ENCODE measurements at regions not wholly inside any gene's neighbourhood (a gene's known extent, or its start where the extent isn't known, plus 50 kb on each side); places are given as distances from the start of the nearest gene placed in this dataset.

DNA sequence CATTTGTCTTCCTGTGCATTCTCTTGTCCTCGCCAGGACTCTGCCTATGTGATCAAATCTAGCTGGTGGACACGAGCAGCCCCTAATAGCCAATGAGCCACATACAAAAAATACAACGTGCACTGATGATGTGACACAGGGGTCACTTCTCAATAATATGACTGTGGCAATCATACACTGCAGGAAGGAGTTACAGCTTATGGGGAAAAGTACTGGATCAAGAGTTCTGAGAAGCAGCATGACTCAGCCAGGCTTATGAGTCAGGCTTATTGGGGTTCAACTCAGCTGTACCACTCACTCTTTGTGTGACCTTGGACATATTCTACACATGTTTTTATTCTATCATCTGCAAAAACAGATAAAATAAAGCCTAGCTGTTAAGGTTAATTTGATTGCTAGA lies 889.4 kb upstream of the TENM4 start:
- Mint-ChIP-seq H3K4me1 (peaks cover 29 to 30% of the 10 kb centered on the region in 2 experiments), H3K9me3 (no peaks in the 10 kb centered on the region; a peak in 1 of 5 replicates), H3K36me3 (ENCODE audit: insufficient read depth in 1 of 3, low read depth in 3 of 3) (peaks cover 0 to 1% (median 0%) of the 10 kb centered on the region in 3 experiments; a peak in 1 of 7 replicates), H3K27ac (no peak overlapping the region), H3K4me3 (no peak overlapping the region), H3K27me3 (ENCODE audit: low read depth) (no peaks in the 10 kb centered on the region)
- Histone ChIP-seq H3K27me3 (ENCODE audit: insufficient read depth, low read length) (no peaks in the 10 kb centered on the region), H3K4ac (ENCODE audit: low read depth, low read length) (no peak overlapping the region), H3K14ac (ENCODE audit: insufficient read depth, low read length) (no peak overlapping the region), H3K79me1 (ENCODE audit: insufficient read depth, low read depth, low read length, poor library complexity, severe bottlenecking) (no peaks in the 10 kb centered on the region), H2AK5ac (ENCODE audit: insufficient read length, low read length) (no peak overlapping the region), H2BK12ac (ENCODE audit: insufficient read length, low read depth, low read length) (no peak overlapping the region), H3K56ac (ENCODE audit: insufficient read length, low read depth, low read length) (no peak overlapping the region), H3K27ac (ENCODE audit: insufficient read length, low read depth, low read length) (no peak overlapping the region), H3K18ac (ENCODE audit: insufficient read length, low read depth, low read length) (no peak overlapping the region), H4K5ac (ENCODE audit: insufficient read length, low read depth, low read length) (no peak overlapping the region), H3T11ph (ENCODE audit: low read length) (no peak overlapping the region), H3K4me2 (ENCODE audit: insufficient read depth, insufficient read length, low read length) (no peak overlapping the region), H4K20me1 (ENCODE audit: control insufficient read depth, insufficient read depth, insufficient read length) (no peaks in the 10 kb centered on the region), H4K8ac (replicated peaks; ENCODE audit: insufficient read length, low read depth, low read length) (no peak overlapping the region), H3K9ac (ENCODE audit: extremely low read depth, insufficient read length, low read length) (no peak overlapping the region), H3K79me2 (ENCODE audit: insufficient read depth, low read length) (no peaks in the 10 kb centered on the region), H2BK20ac (ENCODE audit: low read depth, low read length, poor library complexity, severe bottlenecking) (no peak overlapping the region), H4K91ac (ENCODE audit: insufficient read length, low read depth, low read length) (no peak overlapping the region), H2BK5ac (ENCODE audit: insufficient read length, low read length) (no peak overlapping the region), H3K23ac (ENCODE audit: insufficient read length, low read depth, low read length) (no peak overlapping the region), H3K9me3 (ENCODE audit: control insufficient read depth, low read depth, low read length) (no peaks in the 10 kb centered on the region), H3K4me1 (ENCODE audit: insufficient read depth, low read length) (peaks cover 10% of the 10 kb centered on the region), H2BK120ac (ENCODE audit: low read depth, low read length, poor library complexity, severe bottlenecking) (no peak overlapping the region), H2BK15ac (ENCODE audit: low read depth, low read length) (no peak overlapping the region), H2AFZ (ENCODE audit: low read length) (no peak overlapping the region), H3K23me2 (ENCODE audit: insufficient read length, low read depth, low read length, poor library complexity, severe bottlenecking) (no peaks in the 10 kb centered on the region)
- no peak for DNase-seq
- TF ChIP-seq, protein P1, sequence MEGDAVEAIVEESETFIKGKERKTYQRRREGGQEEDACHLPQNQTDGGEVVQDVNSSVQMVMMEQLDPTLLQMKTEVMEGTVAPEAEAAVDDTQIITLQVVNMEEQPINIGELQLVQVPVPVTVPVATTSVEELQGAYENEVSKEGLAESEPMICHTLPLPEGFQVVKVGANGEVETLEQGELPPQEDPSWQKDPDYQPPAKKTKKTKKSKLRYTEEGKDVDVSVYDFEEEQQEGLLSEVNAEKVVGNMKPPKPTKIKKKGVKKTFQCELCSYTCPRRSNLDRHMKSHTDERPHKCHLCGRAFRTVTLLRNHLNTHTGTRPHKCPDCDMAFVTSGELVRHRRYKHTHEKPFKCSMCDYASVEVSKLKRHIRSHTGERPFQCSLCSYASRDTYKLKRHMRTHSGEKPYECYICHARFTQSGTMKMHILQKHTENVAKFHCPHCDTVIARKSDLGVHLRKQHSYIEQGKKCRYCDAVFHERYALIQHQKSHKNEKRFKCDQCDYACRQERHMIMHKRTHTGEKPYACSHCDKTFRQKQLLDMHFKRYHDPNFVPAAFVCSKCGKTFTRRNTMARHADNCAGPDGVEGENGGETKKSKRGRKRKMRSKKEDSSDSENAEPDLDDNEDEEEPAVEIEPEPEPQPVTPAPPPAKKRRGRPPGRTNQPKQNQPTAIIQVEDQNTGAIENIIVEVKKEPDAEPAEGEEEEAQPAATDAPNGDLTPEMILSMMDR (conservative IDR thresholded peaks at IDR 0.05), result no peak
- WGBS (ENCODE audit: extremely low coverage, insufficient read length, low lambda C conversion rate), result no CpG with 5 or more reads among the region's 3 CpGs

Data from H9 (cell line).